NCI-H2081 (cell line): ENCODE measurements at regions not wholly inside any gene's neighbourhood (a gene's known extent, or its start where the extent isn't known, plus 50 kb on each side); places are given as distances from the start of the nearest gene placed in this dataset.

Source experiments
- DNase-seq, 2 experiments: peaks; one replicate each; lab custom pipeline; 2025; lab: John Stamatoyannopoulos, UW

DNA sequence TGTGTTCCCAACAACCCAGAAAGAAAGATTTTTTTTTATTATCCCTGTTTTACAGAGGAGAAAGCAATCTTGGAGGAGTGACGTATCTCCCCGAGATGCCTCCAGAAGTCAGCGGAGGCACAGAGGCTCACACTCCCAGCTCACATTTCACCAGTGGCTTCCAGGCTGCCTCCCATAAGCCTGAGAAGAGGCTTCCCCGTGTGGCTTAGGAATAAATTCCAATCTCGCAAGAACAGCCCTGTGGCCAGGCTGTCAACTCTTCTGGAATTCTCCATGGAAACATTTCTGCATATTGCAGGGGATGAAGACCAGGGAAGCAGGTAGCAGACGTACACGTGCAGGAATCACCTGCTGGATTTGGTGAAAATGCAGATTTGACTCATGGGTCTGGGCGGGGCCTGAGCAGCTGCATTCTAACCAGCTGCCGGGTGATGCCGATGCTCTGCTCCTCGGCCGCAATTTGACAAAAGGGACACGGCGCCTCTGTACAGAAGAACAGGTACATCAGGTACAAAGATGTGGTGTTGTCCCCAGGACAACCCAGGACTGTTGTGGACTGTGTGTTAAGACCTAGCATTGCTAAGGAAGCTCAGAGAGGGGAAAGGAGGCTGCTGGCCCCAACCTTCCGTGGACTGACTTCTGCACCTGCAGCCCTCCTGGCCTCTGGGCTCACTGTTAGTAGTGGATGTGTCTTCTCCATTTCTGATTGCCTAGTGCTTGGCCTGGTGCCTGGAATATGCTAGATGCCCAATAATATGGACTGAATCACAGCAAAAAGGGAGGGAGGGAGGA, 114.2 kb upstream of the ID2 start:
- DNase-seq = peak in 1 of 2 experiments; percentile 51

- no peak for DNase-seq
These were observed 113.1 kb upstream of the ID2 start for GRCh38 chr2:8568543-8569302.

GRCh38 chr2:8569332-8569930, 112.4 kb upstream of the ID2 start:
- no peak for DNase-seq

DNA sequence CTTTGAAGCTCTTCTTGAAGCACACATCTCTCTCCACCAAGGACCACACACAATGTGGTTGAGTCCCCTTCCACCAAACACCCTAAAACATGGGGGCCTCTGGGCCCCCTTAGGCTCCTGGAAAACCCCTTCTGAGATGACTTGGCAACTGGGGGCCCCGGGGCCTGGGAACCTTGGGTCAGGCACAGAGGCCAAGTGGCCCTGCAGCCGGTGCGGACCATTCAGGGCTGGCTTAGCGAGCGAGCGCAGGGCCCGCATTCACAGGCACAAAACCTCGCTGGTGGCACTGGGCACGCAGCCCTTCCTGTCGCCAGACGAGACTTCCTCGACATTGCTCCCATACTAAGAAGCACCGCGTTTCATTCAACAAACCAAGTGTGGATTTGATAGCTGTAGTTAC, 111.2 kb upstream of the ID2 start:
- DNase-seq = no peak

DNA sequence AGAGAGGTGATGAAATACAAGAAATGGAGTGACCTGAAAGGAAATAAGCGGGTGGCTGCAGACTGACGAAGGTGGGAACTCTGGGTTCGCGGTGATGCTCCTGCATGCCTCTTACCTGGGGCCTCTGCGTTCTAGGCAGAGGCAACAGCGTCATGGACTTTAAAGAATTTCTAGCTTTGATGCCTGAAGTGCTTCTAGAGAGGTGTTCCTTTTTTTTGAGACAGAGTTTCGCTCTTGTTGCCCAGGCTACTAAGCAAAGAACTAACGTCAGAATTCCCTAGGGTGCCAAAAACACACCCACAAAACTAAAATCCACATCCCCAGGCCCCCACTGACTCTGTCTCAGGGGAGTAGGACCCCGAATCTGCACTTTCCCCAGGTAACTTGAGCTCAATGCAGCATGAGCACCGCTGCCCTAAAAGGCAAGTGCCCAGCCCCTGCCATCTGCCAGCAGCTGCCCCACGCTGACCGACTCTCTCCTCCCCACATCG, 110.5 kb upstream of the ID2 start:
- DNase-seq = no peak

- peak; percentile 55 to 86 for DNase-seq
These were observed 109.9 kb upstream of the ID2 start for GRCh38 chr2:8571792-8572499.

DNA sequence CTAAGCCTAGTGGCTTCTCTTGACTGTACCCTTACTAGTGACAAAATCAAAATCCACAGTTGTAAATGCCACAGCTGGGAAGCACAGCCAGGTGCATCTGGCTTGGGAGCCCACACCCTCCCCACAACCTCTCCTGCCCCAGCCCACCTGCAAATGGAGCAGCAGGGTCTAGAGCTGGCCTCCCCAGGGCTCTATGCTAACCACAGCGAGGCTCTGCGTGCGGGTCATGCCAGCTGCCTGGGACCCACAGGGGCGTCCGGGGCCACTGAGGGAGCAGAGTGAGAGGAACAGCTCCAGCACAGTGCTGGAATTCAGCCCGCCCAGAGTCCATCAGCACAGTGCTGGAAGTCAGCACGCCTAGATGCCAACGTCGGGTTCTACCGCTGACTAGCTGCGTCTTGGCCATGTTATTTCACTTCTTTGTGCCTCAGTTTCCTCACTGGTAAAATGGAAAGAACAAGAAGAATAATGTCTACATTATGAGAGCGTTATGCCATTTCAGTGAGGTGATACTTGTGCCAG, 109.1 kb upstream of the ID2 start:
- no peak for DNase-seq

GRCh38 chr2:8573234-8573941, 108.5 kb upstream of the ID2 start:
- DNase-seq = peak; percentile 44 to 83

GRCh38 chr2:8573942-8574195, 108.0 kb upstream of the ID2 start:
- no peak for DNase-seq

- no peak for DNase-seq
These were observed 107.4 kb upstream of the ID2 start for GRCh38 chr2:8574196-8575037.

DNA sequence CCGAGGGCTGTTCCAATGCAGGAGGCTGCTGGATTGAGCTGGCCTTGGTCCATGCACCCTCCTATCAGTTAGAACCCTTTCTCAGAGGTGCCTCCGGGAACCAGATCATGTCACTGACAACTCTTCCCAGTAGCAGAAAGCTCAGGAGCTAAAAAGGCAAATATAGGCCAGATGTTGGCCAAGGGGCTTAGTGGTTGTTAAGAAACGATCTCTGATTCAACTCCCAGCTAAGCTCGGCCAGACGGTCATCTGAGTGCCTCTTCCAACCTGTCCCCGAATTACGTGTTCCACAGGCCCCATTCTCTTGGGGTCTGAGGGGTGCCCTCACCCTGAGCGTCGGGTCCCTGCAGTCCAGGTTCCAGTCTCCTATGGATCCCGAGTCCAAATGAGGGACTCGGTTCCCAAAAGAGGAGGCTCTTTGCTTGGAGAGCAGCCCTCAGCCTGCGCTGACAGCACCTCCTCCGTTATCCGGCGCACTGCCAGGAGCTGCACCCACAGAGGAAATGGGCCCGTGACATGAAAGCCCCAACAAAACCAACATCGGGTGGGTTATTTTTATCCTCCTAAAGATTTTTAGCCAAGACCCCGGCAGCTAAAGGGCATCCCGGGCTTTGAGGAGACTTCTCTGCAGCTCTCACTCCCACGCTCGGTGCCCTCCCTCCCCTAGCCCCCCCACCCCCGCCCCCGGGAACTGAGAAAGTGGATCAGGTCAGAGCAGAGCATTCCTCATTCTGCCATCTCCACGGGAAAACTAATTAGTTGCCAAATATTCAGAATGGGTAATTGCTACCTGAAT, 106.6 kb upstream of the ID2 start:
- no peak for DNase-seq

- DNase-seq = peak in 1 of 2 experiments; percentile 42
These were observed 105.9 kb upstream of the ID2 start for GRCh38 chr2:8575834-8576423.

DNA sequence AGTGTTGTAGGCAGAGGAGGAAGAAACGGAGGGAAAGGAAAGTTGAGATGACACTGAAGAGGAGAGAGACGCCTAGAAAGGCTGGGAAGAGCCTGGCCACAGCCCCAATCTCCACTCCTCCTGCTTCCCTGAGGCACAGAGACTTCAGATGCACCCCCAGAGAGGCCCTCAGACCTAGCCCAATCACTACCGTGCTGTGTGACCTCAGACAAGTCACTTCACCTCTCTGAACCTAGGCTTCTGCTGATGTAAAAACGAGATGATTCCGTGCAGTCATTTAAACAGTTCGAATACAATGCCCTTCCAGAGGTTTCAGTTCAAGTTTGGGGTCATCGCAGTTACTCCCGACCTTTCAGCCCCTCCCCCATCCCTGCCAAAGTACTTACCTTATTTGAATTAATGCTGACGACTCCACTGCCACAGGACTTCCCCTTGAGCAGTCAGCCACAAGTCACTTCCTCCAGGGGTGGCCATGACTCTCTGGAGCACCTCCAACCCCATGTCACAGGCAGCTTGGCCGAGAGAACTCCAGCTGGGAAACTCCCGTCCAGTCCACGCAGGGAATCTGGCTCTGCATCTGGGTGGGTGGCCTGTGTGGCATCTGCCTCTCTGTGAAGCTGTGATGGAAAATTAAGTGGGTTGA, 105.2 kb upstream of the ID2 start:
- DNase-seq = no peak

DNA sequence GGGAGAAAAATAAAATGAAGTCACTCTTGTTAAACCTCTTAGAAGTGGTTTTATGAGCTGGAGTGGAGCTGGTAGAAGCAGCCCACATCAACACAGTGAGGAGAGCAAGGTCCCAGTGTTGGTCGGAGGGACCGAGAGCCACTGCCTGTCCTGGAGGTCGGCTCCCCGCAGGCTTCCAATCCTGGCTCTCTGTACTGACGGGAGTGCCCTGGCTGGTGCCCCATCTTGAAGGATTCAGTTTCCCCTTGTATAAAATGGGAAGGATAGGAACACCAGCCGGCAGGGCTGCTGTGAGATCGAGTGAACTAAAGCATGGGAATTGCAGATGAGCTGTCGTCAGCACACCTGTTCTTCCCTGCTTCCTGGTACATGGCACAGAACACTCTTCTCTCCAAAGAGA, 104.3 kb upstream of the ID2 start:
- no peak for DNase-seq

DNA sequence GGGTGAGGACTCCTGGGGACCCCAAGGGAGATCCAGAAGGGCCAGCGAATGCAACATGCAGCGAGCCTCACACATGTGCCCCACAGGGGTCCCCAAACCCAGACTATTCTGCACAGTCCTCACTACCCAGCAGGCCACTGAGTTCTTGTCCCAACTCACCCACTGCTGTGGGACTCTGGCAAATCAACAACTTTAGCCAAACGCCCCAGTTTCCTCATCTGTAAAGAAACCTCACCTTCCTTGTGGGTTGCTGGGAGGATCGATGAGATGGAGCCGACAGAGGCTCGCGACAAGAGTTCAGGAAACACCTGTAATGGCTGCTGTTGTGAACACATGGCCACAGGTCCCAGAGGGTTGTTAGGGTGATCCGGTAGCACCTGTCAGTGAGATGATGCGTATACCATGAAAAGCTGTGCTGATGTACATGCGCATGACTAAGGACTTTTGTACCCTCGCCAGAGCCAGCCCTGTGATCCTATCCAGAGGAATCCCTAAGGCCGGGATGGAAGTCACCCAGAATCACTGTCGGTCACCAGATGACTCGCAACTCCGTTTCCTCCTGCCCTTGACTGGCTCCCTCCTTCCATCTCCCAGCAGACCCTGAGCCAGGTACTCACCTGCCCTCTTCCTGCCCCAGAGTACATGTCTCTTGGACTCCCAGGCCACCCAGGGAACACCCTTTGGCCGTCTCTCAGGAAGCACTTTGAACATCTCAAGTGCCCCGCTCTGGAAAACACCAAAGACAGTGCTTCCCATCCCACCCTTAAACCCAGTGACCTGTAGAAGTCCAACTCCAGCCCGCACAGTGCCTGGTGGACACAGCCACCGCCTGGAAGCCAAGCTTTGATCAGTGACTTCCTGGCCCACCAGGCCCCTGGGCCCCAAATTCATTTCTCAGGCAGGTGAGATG, 103.3 kb upstream of the ID2 start:
- no peak for DNase-seq

DNA sequence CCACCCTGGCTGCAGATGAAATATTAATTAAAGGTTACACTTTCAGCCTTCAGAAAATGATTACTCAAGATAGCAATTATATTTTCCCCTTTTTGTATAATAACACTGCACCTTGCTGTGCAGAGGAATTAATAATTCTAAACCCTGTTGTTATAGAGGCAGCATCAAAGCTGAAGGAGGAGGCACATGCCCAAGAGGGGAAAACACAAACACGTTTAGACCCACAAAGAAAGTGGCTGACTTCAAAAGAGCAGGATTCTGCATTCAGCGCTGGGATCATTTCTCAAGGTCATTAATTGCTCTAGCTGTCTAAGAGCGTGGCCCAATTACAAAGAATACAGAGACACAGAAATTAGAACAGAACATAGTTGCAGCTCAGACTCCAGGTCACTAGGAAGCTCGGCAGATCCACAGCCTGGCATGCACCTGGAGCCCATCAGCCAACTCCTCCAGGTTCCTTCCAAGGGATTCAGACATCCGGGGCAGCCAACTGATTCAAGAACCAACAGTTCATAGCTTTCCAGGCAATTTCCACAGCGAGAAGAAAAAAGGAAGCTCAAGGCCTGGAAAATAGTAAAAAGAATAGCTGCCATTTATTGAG, 102.3 kb upstream of the ID2 start:
- no peak for DNase-seq
